ENCODE measurements at regions not wholly inside any gene's neighbourhood (a gene's known extent, or its start where the extent isn't known, plus 50 kb on each side); places are given as distances from the start of the nearest gene placed in this dataset.
"Not testable (repeated sequence)": the region's sequence is repeated elsewhere in the genome, so short reads cannot be mapped to it uniquely, and the experiment has no call there.

DNA sequence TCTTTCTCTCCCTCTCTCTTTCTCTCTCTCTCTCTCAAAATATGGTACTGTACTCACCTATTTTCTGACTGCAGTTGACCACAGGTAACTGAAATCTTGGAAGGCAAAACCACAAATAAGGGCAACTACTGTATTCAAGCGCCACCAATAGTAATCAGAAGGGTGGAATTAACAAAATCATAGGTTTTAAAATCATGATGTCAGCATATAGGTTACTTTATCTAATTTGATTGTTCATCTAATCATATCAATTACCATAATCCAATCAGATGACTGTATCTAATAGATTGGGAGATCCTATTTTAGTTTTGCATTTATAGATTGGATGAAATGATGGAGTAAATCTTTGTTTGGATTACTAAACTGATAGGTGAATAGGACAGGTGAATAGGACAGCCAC is 155.8 kb upstream of the KITLG start:
- no peak for DNase-seq

DNA sequence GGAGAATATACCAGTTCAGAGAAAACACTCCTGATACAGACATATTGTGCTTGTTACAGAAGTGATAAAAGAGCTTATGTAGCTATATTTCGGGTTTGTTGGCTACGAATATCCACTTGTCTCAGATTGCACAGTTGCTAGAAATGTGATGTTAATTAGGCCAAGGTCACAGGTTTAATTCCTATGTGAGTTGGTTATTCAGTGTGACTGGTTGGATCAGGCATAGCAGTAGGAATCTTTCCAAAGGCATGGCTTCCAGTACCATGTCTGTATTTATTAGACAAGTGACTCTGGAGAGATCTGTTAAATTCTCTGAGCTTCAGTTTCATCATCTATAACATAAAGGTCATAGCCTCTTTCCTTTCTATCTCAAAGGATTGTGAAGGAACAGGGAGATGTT is 152.7 kb upstream of the KITLG start:
- DNase-seq, result no peak

DNA sequence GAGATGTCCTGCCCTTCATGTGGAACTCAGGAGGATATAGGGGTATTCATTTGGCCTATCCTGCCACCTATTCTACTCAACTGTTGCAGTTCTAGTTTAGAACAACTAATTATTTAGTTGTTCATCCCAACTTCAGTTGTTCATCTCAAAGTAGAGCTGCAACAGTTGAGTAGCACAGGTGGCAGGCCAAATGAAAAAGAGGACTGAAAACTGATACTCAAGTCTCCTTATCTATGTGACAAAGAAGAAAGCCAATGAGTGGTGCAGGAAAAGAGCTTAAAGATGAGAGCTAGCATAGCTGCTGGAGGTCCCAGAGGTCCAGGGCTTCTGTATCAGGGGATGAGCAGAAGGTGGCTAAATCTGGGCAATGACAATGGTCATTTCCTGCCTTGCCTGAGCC is 148.9 kb upstream of the KITLG start:
- no peak for DNase-seq

DNA sequence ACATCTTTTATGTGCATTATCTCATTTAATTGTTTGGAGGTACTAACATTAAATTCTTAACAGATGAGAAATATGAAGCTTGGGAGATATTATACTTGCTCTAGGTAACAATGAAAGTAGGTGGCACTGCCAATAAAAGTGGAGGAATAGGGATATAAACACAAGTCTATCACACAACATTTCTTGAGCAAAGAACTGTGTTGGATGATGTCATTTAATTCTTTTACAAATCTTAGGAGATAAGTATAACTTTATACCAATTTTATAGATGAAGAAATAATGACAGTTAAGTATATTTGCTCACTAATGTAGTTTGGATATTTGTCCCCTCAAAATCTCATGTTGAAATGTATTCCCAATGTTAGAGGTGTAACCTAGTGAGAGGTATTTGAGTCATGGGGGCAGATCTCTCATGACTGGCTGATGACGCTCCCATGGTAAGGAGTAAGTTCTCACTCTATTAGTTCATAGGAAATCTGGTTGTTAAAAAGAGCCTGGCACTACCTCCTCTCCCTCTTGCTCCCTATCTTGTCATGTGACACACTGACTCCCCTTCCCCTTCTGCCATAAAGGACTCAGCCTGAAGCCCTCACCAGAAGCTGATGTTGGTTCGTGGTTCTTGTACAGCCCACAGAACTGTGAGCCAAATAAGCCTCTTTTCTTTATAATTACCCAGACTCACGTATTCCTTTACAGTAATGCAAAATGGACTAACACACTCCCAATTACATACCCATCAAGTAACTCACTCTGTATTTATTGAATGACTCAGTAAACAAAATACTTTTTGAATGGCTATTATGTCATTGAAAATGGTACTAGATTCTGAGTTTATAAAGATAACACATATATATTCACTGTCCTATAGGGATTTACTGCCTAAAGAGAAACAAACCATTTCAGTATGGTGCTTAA is 146.8 kb upstream of the KITLG start:
- DNase-seq, result no peak

DNA sequence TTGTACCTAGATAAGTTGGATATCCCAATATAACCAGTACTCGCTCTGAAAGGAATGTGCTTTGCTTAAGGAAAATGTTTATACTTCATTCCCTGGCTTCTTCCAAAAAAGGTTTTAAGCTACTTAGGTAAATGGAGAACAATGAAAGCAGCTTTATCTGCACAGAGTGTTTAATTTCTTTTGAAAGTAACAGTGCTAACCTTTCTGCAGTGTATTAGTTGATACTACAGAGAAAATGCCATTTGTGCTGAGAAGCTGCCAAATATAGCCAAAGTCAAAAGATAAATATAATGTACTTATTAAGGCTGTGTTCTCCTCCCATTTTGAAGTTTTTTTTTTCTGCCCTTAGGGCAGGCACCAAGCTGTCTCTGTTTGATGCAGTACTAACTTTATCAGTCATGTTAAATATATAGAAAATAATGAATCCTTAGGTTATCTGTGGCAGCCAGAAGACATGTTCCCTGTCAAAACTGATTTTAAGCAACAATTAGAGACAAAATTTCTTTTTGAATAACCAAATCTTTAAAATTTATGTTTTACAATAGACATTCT is 145.4 kb upstream of the KITLG start:
- DNase-seq, result no peak

DNA sequence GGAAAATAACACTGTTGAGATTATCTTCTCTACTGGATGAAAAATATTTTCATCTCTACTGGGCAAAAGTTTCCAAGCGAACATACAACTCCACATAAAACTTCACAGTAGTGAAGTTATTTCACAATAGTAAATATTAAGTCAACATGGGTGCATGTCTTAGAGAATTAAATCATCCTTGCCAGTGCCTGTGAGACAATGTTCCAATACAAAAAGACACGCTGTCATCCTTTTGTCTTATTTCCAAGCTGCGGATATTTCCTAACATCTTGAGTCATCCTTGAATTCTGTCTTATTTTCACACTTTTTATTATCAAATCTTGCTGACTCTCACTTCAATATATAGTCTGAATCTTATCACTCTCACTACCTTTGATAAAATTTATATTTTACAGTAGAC is 142.9 kb upstream of the KITLG start:
- DNase-seq, result no peak

DNA sequence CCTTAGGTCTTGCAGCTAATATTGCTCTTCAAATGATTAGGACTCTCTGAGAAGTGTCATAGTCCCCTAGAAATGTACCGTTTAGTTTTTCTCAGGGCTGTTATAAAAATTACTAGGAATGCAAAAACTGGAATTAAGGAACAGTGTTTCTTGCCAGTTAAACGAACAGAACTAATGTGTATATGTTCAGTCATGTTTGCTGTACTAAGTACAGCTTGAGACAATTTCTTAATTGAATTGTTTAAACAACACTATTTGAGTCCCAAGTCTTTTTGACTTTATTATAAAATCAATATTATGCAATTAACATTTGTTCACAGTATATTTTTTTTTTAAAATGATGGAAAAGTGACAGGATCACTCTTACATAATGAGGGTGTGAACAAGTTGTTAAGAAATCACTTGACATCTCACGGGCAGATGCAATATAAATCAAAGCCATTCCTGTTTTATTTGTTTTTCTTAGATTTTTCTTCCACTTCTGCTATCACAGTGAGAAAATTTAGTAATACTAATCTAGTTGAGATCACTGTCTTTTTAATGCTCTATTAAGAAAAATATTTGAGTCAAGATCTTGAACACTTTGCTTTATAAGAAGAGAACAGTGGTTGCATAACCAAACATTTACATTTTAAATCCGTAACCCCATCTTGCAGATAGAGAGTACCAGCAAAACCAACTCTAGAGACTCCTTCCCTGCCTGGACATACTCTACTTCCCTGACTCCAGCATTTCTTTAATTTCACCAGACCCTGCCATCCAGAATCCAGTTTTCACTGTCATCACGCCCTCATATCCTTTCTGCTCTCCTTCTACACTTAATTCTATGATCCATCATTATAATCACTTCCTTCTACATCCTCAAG is 140.7 kb upstream of the KITLG start:
- no peak for DNase-seq

DNA sequence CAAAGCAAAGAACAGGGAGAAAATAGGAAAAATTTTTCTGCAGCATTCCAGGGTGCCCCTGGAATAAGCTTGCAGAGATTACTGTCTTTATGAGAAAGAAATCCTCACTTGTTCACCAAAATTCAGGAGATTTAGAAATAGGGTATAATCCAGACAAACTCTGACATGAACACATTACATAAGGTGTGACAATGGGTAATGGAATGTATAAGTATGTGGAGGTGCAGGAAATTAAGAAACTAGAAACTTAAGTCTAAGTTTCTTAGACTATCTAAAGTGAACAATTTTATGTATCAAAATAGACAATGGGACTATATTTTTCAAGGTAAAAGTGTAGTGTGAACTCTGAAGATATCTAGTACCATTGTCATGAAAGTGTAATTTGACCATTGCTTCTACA is 140.0 kb upstream of the KITLG start:
- DNase-seq, result no peak

DNA sequence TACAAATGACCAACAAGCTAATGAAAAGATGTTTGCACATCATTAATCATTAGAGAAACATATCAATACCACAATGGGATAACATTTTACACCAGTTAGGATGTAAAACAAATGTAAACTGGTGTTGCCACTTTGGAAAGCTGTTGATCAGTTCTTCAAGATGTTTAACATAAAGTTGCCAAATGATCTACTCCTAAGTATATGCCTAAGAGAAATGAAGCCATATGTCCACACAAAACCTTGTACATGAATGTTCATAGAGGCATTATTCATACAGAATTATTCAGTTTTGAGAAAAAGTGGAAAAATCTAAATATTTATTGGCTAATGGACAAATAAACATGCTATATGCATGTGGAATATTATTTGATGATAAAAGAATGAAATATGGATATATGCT is 136.9 kb upstream of the KITLG start:
- no peak for DNase-seq

DNA sequence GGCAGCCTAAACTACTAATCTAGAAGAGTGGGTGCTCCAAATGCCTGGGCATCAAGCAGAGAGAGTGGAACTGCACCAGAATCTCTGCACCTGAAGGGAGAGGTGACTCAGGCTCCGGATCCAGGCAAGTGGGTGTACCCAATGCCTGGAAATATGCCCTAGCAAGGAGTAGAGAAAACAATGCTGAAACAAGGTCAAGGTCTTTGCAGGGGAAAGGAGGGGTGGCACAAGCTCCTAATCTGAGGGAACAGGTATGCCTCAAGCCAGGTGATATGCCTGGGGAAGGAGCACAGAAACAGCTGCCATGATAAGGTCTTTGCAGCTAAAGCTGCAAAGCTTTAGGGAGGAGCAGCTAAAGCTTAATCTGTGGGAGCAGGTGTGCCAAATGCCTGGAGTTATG is 136.0 kb upstream of the KITLG start:
- no peak for DNase-seq

DNA sequence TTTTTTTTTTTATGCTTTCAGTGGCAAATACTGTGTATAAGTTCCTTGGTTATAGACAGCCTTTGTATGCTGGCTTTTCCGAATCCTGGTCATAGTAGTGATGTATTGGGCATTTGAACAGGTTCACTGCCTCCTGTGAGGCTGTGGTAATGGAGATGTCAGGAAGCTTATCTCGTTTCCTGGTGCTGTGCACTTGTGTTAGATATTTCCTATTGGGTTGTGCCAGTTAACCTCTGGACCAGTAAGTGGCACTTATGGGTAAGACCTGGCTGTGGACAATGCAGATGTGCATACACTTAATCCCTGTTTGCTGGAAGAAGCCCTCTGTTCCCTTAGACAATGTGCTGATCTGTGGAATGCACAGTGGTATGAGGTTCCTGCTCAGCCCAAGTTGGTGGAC is 135.4 kb upstream of the KITLG start:
- no peak for DNase-seq

DNA sequence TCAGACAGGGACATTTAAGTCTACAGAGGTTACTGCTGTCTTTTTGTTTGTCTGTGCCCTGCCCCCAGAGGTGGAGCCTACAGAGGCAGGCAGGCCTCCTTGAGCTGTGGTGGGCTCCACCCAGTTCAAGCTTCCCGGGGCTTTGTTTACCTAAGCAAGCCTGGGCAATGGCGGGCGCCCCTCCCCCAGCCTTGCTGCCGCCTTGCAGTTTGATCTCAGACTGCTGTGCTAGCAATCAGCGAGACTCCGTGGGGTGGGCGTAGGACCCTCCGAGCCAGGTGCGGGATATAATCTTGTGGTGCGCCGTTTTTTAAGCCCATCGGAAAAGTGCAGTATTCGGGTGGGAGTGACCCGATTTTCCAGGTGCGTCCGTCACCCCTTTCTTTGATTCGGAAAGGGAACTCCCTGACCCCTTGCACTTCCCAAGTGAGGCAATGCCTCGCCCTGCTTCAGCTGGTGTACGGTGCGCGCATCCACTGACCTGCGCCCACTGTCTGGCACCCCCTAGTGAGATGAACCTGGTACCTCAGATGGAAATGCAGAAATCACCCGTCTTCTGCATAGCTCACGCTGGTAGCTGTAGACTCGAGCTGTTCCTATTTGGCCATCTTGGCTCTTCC is 134.1 kb upstream of the KITLG start:
- not testable (repeated sequence) for DNase-seq

DNA sequence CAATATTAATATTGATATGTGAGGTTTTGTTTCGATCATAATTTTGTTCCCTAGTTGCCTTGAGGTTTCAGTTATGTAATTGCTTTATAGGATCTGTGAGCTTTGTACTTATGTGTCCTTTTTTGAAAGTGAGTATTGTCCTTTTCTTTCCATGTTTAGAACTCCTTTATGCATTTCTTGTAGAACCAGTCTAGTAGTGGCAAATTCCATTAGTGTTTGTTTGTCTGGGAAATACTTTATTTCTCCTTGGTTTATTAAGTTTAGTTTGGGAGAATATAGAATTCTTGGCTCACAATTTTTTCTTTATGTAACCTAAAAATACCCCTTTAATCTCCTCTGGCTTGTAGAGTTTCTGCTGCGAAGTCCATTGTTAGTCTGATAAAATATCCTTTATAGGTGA is 127.5 kb upstream of the KITLG start:
- no peak for DNase-seq

DNA sequence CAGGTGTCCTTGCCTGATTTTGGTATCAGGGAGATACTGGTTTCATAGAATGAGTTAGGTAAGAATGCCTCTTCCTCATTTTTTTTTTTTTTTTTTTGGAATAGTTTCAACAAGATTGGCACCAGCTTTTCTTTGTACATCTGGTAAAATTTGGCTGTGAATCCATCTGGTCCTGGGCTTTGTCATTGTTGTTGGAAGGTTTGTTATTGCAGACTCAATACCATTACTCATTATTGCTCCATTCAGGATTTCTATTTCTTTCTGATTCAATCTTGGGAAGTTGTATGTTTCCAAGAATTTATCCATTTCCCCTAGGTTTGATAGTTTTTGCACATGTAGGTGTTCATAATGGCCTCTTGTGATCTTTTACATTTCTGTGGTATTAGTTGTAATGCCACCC is 126.0 kb upstream of the KITLG start:
- no peak for DNase-seq

DNA sequence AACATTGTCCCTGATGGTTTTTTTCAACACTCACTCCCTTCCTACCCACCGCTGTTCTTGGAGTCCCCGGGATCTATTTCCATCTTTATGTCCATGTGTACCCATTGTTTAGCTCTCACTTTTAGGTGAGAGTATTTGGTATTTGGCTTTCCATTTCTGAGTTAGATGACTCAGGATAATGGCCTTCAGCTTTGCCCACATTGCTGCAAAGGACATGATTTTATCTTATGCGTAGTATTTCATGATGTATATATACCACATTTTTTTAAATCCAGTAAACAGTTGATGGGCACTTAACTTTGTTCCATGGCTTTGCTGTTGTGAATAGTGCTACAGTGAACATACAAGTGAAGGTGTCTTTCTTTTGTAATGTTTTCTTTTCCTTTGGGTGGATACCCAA is 123.5 kb upstream of the KITLG start:
- no peak for DNase-seq

DNA sequence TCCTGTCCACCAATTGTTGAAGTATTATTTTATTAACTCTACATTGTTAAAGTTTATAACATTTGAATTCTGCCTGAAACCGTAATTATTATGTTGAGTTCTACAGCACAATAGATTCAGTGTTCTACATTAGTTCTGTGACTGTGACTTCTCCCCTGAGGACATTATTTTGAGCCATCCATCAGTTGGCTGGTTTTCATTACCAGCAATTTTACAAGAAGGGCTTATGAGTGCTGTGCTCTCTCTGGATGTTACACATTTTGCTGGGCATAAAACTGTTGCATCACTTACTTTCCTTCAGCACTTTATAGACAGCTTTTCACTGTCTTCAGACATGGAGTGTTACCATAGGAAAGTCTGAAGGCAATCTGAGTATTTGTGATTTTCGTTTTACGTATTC is 118.2 kb upstream of the KITLG start:
- DNase-seq, result no peak

DNA sequence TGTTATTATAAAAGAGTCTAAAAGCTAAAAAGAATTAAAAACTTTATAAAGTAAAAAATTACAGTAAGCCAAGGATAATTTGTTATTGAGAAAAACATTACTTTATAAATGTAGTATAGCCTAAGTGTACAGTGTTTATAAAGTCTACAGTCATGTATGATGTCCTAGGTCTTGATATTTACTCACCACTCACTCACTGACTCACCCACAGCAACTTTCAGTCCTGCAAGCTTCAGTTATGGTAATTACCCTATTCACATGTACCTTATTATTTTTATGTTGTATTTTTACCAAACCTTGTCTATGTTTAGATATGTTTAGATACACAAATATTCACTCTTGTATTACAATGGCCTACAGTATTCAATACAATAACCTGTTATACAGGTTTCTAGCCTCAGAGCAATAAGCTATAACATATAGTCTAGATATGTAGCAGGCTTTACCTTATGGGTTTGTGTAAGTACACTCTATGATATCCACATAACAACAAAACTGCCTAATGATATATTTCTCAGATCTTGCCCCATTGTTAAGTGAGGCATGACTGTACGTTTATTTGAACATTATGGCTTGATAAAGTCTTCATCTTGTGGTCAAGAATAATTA is 113.7 kb upstream of the KITLG start:
- no peak for DNase-seq

DNA sequence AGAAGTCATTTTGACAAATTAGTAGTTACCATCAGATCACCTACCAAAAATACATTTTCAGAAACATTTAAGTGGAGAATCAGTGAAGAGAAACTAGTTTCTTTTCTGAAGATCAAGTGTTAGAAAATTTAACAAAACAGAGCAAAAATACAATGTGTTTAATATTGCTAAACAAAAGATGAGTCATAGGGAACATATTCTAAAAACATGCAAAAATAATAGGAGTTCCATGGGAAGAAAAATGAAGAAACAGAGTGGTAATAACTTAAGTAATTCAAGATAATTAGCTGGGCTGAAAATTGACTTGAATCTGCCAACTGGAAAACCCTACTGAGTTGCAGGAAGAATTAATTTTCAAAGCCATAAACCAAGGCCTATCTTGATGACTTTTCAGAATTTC is 111.5 kb upstream of the KITLG start:
- no peak for DNase-seq

DNA sequence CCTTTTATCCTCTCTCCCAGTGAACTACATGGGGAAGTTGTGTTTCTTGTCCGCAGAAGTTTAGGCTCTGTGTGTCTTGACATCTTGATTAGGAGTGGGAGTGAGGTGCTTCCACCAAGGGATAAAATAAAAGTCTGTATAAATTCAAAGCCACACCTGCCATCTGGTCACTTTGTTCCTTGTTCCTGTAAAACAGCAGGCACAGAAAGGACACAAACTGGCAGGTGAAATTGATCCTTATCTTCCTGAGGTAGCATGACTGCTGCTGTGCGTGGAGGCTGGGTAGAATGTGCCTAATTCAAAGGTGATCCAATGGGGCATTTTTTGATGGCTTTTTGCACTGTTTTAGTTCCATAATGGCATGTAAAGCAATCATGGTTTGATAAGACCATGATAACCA is 104.3 kb upstream of the KITLG start:
- DNase-seq, result no peak

DNA sequence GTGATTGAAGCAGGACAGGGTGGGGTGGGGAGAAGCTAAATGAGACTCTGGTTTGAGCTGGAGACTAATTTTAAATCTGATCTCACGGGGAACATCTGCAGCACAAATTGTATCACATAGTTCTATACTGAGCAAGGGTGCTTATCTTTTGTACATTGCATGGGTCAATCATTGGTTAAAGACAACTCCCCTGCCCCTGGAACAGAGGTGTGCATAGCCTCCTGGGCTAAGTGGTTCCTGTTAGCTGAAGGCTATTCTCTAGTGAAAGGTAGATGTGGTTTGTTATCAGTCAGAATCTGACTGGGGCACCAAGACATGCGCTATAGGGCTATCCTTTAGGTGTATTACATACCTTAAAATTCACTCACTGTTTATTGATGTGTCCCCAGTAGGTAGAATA is 103.9 kb upstream of the KITLG start:
- no peak for DNase-seq

DNA sequence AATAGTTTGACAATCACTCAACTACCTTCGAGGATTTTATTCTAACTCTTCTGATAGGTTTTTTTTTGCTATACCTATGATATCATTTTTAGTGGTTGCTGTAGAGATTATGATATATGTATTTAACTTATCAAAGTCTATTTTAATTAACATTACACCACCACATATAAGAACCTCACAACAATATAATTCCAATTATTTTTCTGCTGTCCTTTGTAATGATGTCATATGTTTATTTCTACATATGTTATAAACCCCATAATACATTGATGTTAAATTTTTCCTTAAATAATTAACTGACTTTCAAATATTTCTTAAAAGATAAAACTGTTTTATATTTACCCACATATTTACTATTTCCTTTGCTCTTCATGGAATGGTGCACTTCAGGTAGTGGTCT is 103.4 kb upstream of the KITLG start:
- no peak for DNase-seq

DNA sequence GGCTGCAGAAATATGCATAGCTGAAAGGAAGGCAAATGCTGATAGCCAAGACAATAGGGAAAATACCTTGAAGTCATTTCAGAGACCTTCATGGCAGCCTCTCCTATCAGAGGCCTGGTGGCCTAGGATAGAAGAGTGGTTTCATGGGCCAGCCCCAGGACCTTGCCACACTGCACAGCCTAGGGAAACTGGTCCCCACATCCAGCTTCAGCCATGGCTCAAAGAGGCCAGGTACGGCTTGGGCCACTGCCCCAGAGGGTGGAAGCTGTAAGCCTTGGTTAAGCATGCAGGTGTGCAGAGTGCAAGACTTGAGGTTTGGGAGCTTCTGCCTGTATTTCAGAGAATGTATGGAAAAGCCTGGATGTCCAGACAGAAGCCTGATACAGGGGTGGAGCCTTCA is 101.0 kb upstream of the KITLG start:
- DNase-seq, result no peak

DNA sequence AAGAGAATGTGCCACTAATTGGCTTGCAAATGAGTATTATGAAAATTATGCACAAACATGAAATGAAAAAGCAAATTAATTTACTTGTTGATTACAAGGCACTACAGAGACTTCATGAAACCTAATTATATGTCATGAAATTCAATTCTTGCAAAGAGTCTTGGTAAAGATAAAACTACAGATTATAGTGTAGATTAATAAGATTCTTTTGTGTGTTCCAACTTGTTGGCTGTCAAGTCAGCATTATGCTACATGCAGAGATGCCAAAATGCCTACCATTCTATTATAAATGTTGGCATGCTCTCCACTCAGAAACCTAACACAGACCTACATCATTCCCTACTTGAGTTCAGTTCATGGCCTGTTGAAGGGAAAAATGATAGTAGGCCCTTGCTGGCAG is 97.2 kb upstream of the KITLG start:
- no peak for DNase-seq

Measured in stimulated activated CD4-positive, alpha-beta T cell treated with anti-CD3 and anti-CD28 coated beads, Interleukin-2, amount 100 ng/mL, for 24 hours (primary cell).